ENCODE measurements at regions not wholly inside any gene's neighbourhood (a gene's known extent, or its start where the extent isn't known, plus 50 kb on each side); places are given as distances from the start of the nearest gene placed in this dataset.

- H3K4me1 ChIP-seq, result no peaks in the 10 kb centered on the region
- H3K27me3 ChIP-seq, result no peaks in the 10 kb centered on the region
- intact Hi-C loops (cut with DNase I; ENCODE audit: low total_unique reads), result no loop called here
- H3K27ac ChIP-seq, result no peak overlapping the region
- TF ChIP-seq POLR2AphosphoS5 (IDR thresholded peaks at IDR 0.05) (no peak), CTCF (IDR thresholded peaks at IDR 0.05) (no peak)
- no peak overlapping the region for H3K4me3 ChIP-seq
- no peak for DNase-seq (ENCODE audit: low spot score in 2 of 2)
- H3K9me3 ChIP-seq, result no peaks in the 10 kb centered on the region
- no peaks in the 10 kb centered on the region for H3K36me3 ChIP-seq
Measured at GRCh38 chr13:48873081-48873480, 102.6 kb upstream of the FNDC3A start.

DNA sequence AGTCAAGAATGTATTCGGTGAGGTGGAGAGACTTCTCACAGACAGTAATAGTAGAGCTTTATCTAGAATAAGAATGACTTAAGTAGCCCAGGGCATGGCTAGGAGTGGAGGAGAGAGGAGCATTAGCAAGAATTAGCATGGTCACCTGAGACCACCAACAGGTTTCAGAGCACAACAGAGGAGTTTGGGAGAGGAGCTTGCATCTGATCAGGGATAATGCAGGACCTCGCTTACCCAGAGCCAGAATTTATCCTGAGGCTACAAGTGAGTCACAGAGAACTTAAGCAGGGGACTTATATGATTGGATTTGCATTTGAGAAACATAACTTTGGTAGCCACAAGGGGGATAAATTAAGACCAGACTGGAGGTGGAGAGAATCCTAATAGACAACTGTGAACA is 102.1 kb upstream of the FNDC3A start:
- no peak overlapping the region for H3K27ac ChIP-seq
- H3K27me3 ChIP-seq, result no peaks in the 10 kb centered on the region
- H3K4me1 ChIP-seq, result no peaks in the 10 kb centered on the region
- DNase-seq (ENCODE audit: low spot score in 2 of 2), result no peak
- intact Hi-C loops (cut with DNase I; ENCODE audit: low total_unique reads), result no loop called here
- H3K4me3 ChIP-seq, result no peak overlapping the region
- no peaks in the 10 kb centered on the region for H3K36me3 ChIP-seq
- TF ChIP-seq CTCF (IDR thresholded peaks at IDR 0.05) (no peak), POLR2A (IDR thresholded peaks at IDR 0.05) (no peak), POLR2AphosphoS5 (IDR thresholded peaks at IDR 0.05) (no peak)
- H3K9me3 ChIP-seq, result no peaks in the 10 kb centered on the region

DNA sequence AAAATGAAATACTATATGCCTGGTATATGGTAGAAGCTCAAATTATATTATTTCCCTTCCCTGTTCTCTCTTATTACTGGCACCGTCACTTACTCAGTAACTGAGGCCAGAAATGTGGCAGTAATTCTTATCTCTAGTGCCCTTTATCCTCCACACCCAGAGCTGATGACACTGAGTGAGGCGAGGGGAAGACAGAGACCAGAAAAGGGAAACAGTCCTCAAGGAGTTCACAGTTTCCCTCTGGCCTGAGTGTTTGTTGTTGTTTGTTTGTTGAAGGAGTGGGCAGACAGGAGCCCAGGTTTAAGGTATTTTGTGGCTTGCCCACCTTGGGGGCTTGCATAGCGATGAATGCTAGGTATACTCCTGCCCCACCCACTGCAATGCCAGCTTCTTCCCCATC is 101.5 kb upstream of the FNDC3A start:
- no peaks in the 10 kb centered on the region for H3K4me1 ChIP-seq
- H3K4me3 ChIP-seq, result no peak overlapping the region
- TF ChIP-seq POLR2AphosphoS5 (IDR thresholded peaks at IDR 0.05) (no peak), CTCF (IDR thresholded peaks at IDR 0.05) (no peak), POLR2A (IDR thresholded peaks at IDR 0.05) (no peak)
- H3K27me3 ChIP-seq, result no peaks in the 10 kb centered on the region
- no peak for DNase-seq (ENCODE audit: low spot score in 2 of 2)
- intact Hi-C loops (cut with DNase I; ENCODE audit: low total_unique reads), result no loop called here
- H3K27ac ChIP-seq, result no peak overlapping the region
- no peaks in the 10 kb centered on the region for H3K9me3 ChIP-seq
- no peaks in the 10 kb centered on the region for H3K36me3 ChIP-seq

DNA sequence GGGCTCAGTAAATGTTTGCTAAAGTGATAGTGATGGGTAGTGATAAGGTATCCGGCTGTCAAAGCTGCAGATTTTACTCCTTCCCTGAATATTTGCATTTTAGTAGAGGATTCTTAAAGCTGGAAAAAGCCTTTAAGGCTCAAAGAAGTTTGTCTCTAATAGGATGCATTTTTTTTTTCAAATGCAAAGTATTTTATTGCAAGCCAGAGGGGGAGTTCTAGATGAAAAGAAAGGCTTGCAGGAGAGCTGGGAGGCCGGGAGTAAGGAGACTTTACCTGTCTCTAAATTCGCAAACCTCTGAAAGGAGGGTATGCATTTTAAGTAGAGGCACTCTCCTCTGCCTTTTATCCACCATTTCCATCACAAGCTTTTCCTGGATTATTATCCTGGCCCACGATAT is 100.7 kb upstream of the FNDC3A start:
- DNase-seq (ENCODE audit: low spot score in 2 of 2), result no peak
- Histone ChIP-seq H3K27ac (no peak overlapping the region), H3K9me3 (no peaks in the 10 kb centered on the region), H3K4me1 (no peaks in the 10 kb centered on the region), H3K4me3 (no peak overlapping the region), H3K27me3 (no peaks in the 10 kb centered on the region), H3K36me3 (no peaks in the 10 kb centered on the region)
- intact Hi-C loops (cut with DNase I; ENCODE audit: low total_unique reads), result no loop called here
- TF ChIP-seq CTCF (IDR thresholded peaks at IDR 0.05) (no peak), POLR2AphosphoS5 (IDR thresholded peaks at IDR 0.05) (no peak), POLR2A (IDR thresholded peaks at IDR 0.05) (no peak)

GRCh38 chr13:48876289-48876688 is 99.4 kb upstream of the FNDC3A start:
- DNase-seq (ENCODE audit: low spot score in 2 of 2), result no peak
- H3K27ac ChIP-seq, result no peak overlapping the region
- H3K4me3 ChIP-seq, result no peak overlapping the region
- H3K4me1 ChIP-seq, result no peaks in the 10 kb centered on the region
- intact Hi-C loops (cut with DNase I; ENCODE audit: low total_unique reads), result no loop called here
- no peaks in the 10 kb centered on the region for H3K27me3 ChIP-seq
- no peaks in the 10 kb centered on the region for H3K9me3 ChIP-seq
- no peak for TF ChIP-seq CTCF (IDR thresholded peaks at IDR 0.05)
- TF ChIP-seq POLR2AphosphoS5 (IDR thresholded peaks at IDR 0.05), result no peak
- no peak for TF ChIP-seq POLR2A (IDR thresholded peaks at IDR 0.05)
- H3K36me3 ChIP-seq, result no peaks in the 10 kb centered on the region
